ENCODE measurements at regions not wholly inside any gene's neighbourhood (a gene's known extent, or its start where the extent isn't known, plus 50 kb on each side); places are given as distances from the start of the nearest gene placed in this dataset.

GRCh38 chr6:12379181-12379580 is 89.0 kb downstream of the EDN1 start:
- Histone ChIP-seq H2BK20ac (ENCODE audit: low read depth, low read length, poor library complexity, severe bottlenecking) (no peak overlapping the region), H3K4me2 (ENCODE audit: insufficient read depth, insufficient read length, low read length) (no peak overlapping the region), H3K9me3 (ENCODE audit: control insufficient read depth, low read depth, low read length) (no peaks in the 10 kb centered on the region), H3K9ac (ENCODE audit: extremely low read depth, insufficient read length, low read length) (no peak overlapping the region), H3K23me2 (ENCODE audit: insufficient read length, low read depth, low read length, poor library complexity, severe bottlenecking) (no peaks in the 10 kb centered on the region), H3K23ac (ENCODE audit: insufficient read length, low read depth, low read length) (no peak overlapping the region), H3K56ac (ENCODE audit: insufficient read length, low read depth, low read length) (no peak overlapping the region), H4K8ac (replicated peaks; ENCODE audit: insufficient read length, low read depth, low read length) (no peak overlapping the region), H2BK12ac (ENCODE audit: insufficient read length, low read depth, low read length) (no peak overlapping the region), H3K27ac (ENCODE audit: insufficient read length, low read depth, low read length) (no peak overlapping the region), H3K79me1 (ENCODE audit: insufficient read depth, low read depth, low read length, poor library complexity, severe bottlenecking) (no peaks in the 10 kb centered on the region), H2BK120ac (ENCODE audit: low read depth, low read length, poor library complexity, severe bottlenecking) (no peak overlapping the region), H4K91ac (ENCODE audit: insufficient read length, low read depth, low read length) (no peak overlapping the region), H3K27me3 (ENCODE audit: insufficient read depth, low read length) (no peaks in the 10 kb centered on the region), H2AK5ac (ENCODE audit: insufficient read length, low read length) (no peak overlapping the region), H4K5ac (ENCODE audit: insufficient read length, low read depth, low read length) (no peak overlapping the region), H3K14ac (ENCODE audit: insufficient read depth, low read length) (no peak overlapping the region), H2BK5ac (ENCODE audit: insufficient read length, low read length) (no peak overlapping the region), H3K4me1 (ENCODE audit: insufficient read depth, low read length) (no peaks in the 10 kb centered on the region), H3K18ac (ENCODE audit: insufficient read length, low read depth, low read length) (no peak overlapping the region), H4K20me1 (ENCODE audit: control insufficient read depth, insufficient read depth, insufficient read length) (no peaks in the 10 kb centered on the region), H2BK15ac (ENCODE audit: low read depth, low read length) (no peak overlapping the region), H3T11ph (ENCODE audit: low read length) (no peak overlapping the region), H3K4ac (ENCODE audit: low read depth, low read length) (no peak overlapping the region), H2AFZ (ENCODE audit: low read length) (no peak overlapping the region), H3K79me2 (ENCODE audit: insufficient read depth, low read length) (no peaks in the 10 kb centered on the region)
- H3K36me3 Mint-ChIP-seq (ENCODE audit: insufficient read depth in 1 of 3, low read depth in 3 of 3), result peaks cover 0 to 16% (median 2%) of the 10 kb centered on the region in 3 experiments; a peak in 3 of 7 replicates
- no peak overlapping the region for H3K4me3 Mint-ChIP-seq
- H3K4me1 Mint-ChIP-seq, result 0 out of 4 replicates have a peak, but pooled peaks cover 0 to 2% of the 10 kb centered on the region in 2 experiments
- no peaks in the 10 kb centered on the region for H3K27me3 Mint-ChIP-seq (ENCODE audit: low read depth)
- peaks cover 0 to 8% of the 10 kb centered on the region in 2 experiments; a peak in 1 of 5 replicates for H3K9me3 Mint-ChIP-seq
- no peak for TF ChIP-seq CTCF (conservative IDR thresholded peaks at IDR 0.05)
- WGBS (ENCODE audit: extremely low coverage, insufficient read length, low lambda C conversion rate), result no CpG with 5 or more reads among the region's 1 CpG
- no peak for DNase-seq
- no peak overlapping the region for H3K27ac Mint-ChIP-seq

Measured in H9 (cell line).